ENCODE measurements at regions not wholly inside any gene's neighbourhood (a gene's known extent, or its start where the extent isn't known, plus 50 kb on each side); places are given as distances from the start of the nearest gene placed in this dataset.

DNA sequence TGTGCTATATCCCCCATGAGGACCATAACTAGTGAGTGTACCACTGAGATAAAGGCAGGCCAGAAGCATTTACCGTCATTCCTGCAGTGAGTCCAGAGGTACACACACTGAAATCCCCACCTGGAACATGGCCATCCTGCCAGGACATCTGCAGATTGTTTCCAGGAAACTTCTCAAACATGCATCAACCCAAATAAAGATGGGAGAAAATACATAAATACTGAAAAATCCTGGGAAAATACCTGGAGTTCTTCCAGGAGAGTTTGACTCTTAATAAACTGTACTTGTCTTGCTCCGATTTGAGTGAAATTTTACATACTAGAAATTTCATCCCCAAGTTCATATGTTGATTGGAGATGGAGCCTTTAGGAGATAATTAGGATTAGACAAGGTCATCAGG lies 388.1 kb upstream of the KLHL29 start:
- in situ Hi-C loops (cut with HindIII; ENCODE audit: low pct_unique_long_range_greater_than_20kb, low sequenced_read_pairs): no loop called here

DNA sequence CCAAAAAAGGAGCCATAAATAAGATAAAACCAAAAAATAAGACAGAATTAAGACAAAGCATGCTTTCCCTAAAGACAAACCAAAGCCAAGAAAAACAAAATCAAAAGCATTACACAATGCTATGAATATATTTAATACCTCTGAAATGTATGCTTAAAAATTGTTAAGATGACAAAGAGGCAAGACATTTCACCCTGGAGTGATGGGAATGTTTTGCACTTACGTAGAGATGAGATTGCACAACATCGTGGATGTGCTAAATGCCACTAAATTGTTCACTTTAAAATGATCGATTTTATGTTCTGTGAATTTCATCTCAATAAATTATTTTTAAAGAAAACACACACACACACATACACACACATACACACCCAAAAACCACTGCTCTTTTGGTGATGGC lies 386.6 kb upstream of the KLHL29 start:
- DNase-seq (ENCODE audit: low read depth): no peak
- in situ Hi-C loops (cut with HindIII; ENCODE audit: low pct_unique_long_range_greater_than_20kb, low sequenced_read_pairs): no loop called here

More for the DNA sequence above, 388.1 kb upstream of the KLHL29 start:
- no peak for DNase-seq (ENCODE audit: low read depth)

GRCh38 chr2:22999951-23000350 lies 385.0 kb upstream of the KLHL29 start:
- in situ Hi-C loops (cut with HindIII; ENCODE audit: low pct_unique_long_range_greater_than_20kb, low sequenced_read_pairs): no loop called here

GRCh38 chr2:23002234-23002633 lies 382.7 kb upstream of the KLHL29 start:
- in situ Hi-C loops (cut with HindIII; ENCODE audit: low pct_unique_long_range_greater_than_20kb, low sequenced_read_pairs): no loop called here
- no peak for DNase-seq (ENCODE audit: low read depth)

More at GRCh38 chr2:22999951-23000350, 385.0 kb upstream of the KLHL29 start:
- no peak for DNase-seq (ENCODE audit: low read depth)

DNA sequence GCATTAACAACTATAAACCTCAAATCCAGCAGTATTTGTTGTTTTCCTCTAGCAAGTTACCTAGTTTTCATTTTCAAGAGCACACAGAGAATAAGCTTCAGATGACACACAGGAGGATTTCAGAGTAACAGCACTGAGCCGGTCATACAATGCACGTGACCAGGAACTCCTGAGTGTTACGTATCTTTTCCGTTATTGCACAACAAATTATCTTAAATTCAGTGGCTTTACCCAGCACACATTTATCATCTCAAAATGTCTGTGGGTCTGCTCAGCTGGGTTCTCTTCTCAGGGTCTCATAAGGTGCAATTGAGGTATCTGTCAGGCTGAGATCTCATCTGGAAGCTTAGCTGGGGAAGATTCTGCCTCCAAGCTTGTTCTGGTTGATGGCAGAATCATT lies 379.5 kb upstream of the KLHL29 start:
- DNase-seq (ENCODE audit: low read depth): no peak
- in situ Hi-C loops (cut with HindIII; ENCODE audit: low pct_unique_long_range_greater_than_20kb, low sequenced_read_pairs): no loop called here

DNA sequence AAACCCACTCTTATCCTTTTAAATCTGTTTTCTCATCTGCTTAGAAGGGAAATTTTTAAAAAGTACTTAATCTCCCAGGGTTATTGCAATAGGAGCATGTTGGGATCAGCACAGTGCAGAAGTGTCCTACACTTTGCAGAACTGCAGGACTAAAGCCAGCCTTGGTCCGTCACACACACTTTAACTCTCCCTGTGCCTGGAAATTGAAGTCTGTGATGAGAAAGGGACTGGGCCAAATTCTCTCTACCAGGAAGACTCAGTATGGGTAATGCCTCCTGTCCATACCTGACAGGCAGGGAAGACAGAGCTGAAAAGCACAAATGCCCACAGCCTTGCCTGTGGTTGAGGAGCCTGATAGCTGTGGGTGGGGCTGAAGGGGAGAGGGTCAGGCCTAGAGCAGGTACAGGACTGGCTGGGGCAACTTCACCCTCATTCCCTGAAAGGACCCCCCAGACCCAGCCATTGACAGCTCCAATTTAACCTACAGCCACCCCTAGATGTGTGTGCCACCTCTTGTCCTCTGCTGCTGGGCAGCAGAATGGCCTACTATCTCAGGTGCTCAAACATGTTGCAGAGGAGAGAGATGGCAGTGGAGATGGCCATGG lies 377.2 kb upstream of the KLHL29 start:
- no peak for DNase-seq (ENCODE audit: low read depth)
- in situ Hi-C loops (cut with HindIII; ENCODE audit: low pct_unique_long_range_greater_than_20kb, low sequenced_read_pairs): no loop called here

- DNase-seq (ENCODE audit: low read depth): no peak
- in situ Hi-C loops (cut with HindIII; ENCODE audit: low pct_unique_long_range_greater_than_20kb, low sequenced_read_pairs): no loop called here
Measured at GRCh38 chr2:23008440-23008839, 376.5 kb upstream of the KLHL29 start.

DNA sequence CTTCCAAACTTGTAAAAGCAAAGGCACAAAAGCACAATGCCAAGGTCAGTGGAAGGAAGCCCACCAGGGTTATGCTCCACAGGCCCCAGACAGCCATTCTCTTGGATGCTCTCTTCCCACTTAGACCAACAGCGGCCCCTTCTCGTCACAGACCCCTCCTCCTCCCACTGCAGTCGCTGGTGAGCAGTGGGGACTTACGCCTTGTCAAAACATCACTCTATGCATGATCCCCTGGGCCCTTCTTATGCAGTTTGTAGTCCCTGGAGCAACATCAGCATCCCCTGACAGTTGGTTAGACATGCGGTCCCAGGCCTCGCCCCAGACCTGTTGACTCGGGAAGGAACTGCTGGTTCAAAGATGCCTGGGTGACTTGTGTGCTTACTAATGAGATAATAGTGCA lies 376.0 kb upstream of the KLHL29 start:
- in situ Hi-C loops (cut with HindIII; ENCODE audit: low pct_unique_long_range_greater_than_20kb, low sequenced_read_pairs): no loop called here
- no peak for DNase-seq (ENCODE audit: low read depth)

- in situ Hi-C loops (cut with HindIII; ENCODE audit: low pct_unique_long_range_greater_than_20kb, low sequenced_read_pairs): no loop called here
- DNase-seq (ENCODE audit: low read depth): no peak
Measured at GRCh38 chr2:23009545-23010149, 375.3 kb upstream of the KLHL29 start.

DNA sequence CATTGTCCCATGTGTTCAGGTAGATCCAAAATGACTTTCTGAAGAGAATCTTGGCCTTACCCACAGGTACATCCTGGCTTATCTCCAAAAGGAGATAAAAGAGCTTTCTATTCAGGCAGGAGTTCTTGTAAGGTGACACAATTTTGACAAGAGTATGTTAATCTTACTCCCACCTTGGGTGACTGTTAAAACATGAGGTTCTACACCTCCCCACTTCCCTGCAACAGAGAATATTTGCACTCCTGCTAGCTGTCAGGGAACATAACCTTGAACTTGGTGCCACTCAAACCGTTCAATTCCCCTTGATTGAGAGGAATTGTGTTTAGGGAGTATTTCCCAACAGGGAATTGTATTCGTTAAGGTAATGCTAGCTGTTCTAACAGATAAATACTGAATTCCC lies 372.5 kb upstream of the KLHL29 start:
- in situ Hi-C loops (cut with HindIII; ENCODE audit: low pct_unique_long_range_greater_than_20kb, low sequenced_read_pairs): no loop called here

GRCh38 chr2:23015651-23016200 lies 369.3 kb upstream of the KLHL29 start:
- in situ Hi-C loops (cut with HindIII; ENCODE audit: low pct_unique_long_range_greater_than_20kb, low sequenced_read_pairs): no loop called here
- DNase-seq (ENCODE audit: low read depth): no peak

More for the DNA sequence above, 372.5 kb upstream of the KLHL29 start:
- no peak for DNase-seq (ENCODE audit: low read depth)

GRCh38 chr2:23019476-23019875 lies 365.5 kb upstream of the KLHL29 start:
- DNase-seq (ENCODE audit: low read depth): no peak
- in situ Hi-C loops (cut with HindIII; ENCODE audit: low pct_unique_long_range_greater_than_20kb, low sequenced_read_pairs): no loop called here

GRCh38 chr2:23020659-23021058 lies 364.3 kb upstream of the KLHL29 start:
- no peak for DNase-seq (ENCODE audit: low read depth)
- in situ Hi-C loops (cut with HindIII; ENCODE audit: low pct_unique_long_range_greater_than_20kb, low sequenced_read_pairs): no loop called here

- no peak for DNase-seq (ENCODE audit: low read depth)
- in situ Hi-C loops (cut with HindIII; ENCODE audit: low pct_unique_long_range_greater_than_20kb, low sequenced_read_pairs): no loop called here
Measured at GRCh38 chr2:23021311-23022120, 363.5 kb upstream of the KLHL29 start.

GRCh38 chr2:23023722-23024121 lies 361.3 kb upstream of the KLHL29 start:
- DNase-seq (ENCODE audit: low read depth): no peak
- in situ Hi-C loops (cut with HindIII; ENCODE audit: low pct_unique_long_range_greater_than_20kb, low sequenced_read_pairs): no loop called here

- DNase-seq (ENCODE audit: low read depth): no peak
- in situ Hi-C loops (cut with HindIII; ENCODE audit: low pct_unique_long_range_greater_than_20kb, low sequenced_read_pairs): no loop called here
Measured at GRCh38 chr2:23026671-23027070, 358.3 kb upstream of the KLHL29 start.

GRCh38 chr2:23027396-23027795 lies 357.6 kb upstream of the KLHL29 start:
- in situ Hi-C loops (cut with HindIII; ENCODE audit: low pct_unique_long_range_greater_than_20kb, low sequenced_read_pairs): no loop called here

DNA sequence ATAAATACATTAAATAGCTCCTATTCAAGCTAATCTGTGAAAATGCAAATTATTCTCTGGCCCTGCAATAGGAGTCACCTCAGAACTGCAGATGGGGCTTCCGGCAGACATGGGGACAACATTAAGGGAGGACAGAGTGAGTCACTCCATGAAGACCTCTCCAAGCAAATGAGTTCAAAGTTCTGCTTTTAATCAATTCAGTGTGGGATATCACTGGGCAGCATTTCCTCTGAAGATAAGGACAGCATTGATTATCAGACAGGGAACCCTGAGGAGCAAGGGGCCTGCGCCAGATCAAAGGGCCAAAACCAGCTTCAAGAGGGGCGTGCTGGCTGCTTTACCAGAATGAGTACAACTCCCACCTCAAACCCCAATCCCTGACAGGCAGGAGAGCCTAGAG lies 356.9 kb upstream of the KLHL29 start:
- DNase-seq (ENCODE audit: low read depth): no peak
- in situ Hi-C loops (cut with HindIII; ENCODE audit: low pct_unique_long_range_greater_than_20kb, low sequenced_read_pairs): no loop called here

More at GRCh38 chr2:23027396-23027795, 357.6 kb upstream of the KLHL29 start:
- DNase-seq (ENCODE audit: low read depth): no peak

DNA sequence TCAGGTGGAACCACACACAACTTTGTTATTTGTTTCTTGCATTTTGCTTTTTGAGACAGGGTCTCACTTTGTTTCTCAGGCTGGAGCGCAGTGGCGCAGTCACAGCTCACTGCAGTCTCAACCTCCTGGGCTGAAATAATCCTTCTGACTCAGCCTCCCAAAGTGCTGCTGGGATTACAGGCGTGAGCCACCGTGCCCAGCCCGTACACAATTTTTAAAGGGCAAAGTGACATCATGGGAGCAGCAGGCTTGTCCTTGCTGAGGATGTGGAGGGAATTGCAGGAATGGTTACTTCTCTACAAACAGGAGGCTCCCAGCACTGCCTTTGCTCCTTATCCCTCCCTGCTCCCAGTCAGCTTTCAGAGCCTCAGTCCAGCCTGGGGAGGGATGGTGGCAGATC lies 355.9 kb upstream of the KLHL29 start:
- in situ Hi-C loops (cut with HindIII; ENCODE audit: low pct_unique_long_range_greater_than_20kb, low sequenced_read_pairs): no loop called here
- no peak for DNase-seq (ENCODE audit: low read depth)
